Ovary (tissue), 7 donors: ENCODE measurements at regions not wholly inside any gene's neighbourhood (a gene's known extent, or its start where the extent isn't known, plus 50 kb on each side); places are given as distances from the start of the nearest gene placed in this dataset.

Experiments
- DNase-seq, 5 donors: peaks; one replicate each; pipeline ENCODE4 v3.0.0-alpha.2; 2019 to 2020
- H3K27ac ChIP-seq, 2 donors: fragments of 200-600 bp; one replicate each; pipeline versions ENCODE4 v1.5.1 to v1.8.0; 2019 to 2022
- H3K27me3 ChIP-seq: fragments of 200-600 bp; one replicate; pipeline ENCODE4 v1.8.0; 2022
- H3K36me3 ChIP-seq: fragments of 200-600 bp; sonication (generic); one replicate; pipeline ENCODE4 v1.5.1; 2019
- H3K4me1 ChIP-seq: one replicate; pipeline ENCODE4 v1.8.1; 2013; ENCODE audit warnings: mild to moderate bottlenecking, moderate library complexity; ENCODE audit not compliant: insufficient read depth
- H3K4me3 ChIP-seq: fragments of 200-600 bp; sonication (generic); one replicate; pipeline ENCODE4 v1.5.1; 2017
- H3K9me3 ChIP-seq, 2 donors: fragments of 200-600 bp in 1 of 2; sonication (generic) in 1 of 2; one replicate each; pipeline versions ENCODE4 v1.5.1 to v1.8.1; 2013 to 2019; ENCODE audit warnings: mild to moderate bottlenecking in 1 of 2, moderate library complexity in 1 of 2
- CTCF ChIP-seq, 3 donors: fragments of 450-650 bp in 2 of 3; fragments of 200-600 bp in 1 of 3; IDR thresholded peaks; one replicate each; pipeline versions ENCODE4 v1.5.1 to v1.8.0; 2016 to 2022; ENCODE audit warnings: antibody characterized with exemption in 3 of 3, mild to moderate bottlenecking in 1 of 3
- EP300 ChIP-seq: sonication (generic); formaldehyde crosslinking; IDR thresholded peaks from one replicate; pipeline ENCODE4 v1.6.1; 2017; ENCODE audit warnings: antibody characterized with exemption
- POLR2A ChIP-seq: fragments of 450-650 bp; IDR thresholded peaks from one replicate; pipeline ENCODE4 v1.6.1; 2017; ENCODE audit warnings: antibody characterized with exemption, mild to moderate bottlenecking, moderate library complexity
- WGBS, 3 donors: extraction: QIAGEN DNeasy Blood & Tissue Kit in 1 of 3; methylation state at CpG; one replicate each; pipeline versions ENCODE4 v1.1.5 to v1.1.7; 2013 to 2017; 5-methylcytosine and 5-hydroxymethylcytosine counted together
- intact Hi-C, 4 donors: fragments of 100-400 bp; cut with DNase I; formaldehyde crosslinking; loops; one replicate each; pipeline versions ENCODE4 v1.11.0 to v1.15.1; 2022 to 2023
- donor health status: DM: no; HTN: no; CAD: no; lungs with moderate emphysema.
- donor health status: DM: no; HTN: no; CAD: no.
- donor health status: Bipolar disorder and iron deficiency.
- donor health status: DM: no; HTN: no; CAD: no.
- donor health status: DM: yes; HTN: yes; CAD: no.

GRCh38 chr1:4045397-4046010 lies 145.4 kb upstream of the C1orf174 start:
- Histone ChIP-seq H3K4me3 (no peak overlapping the region), H3K9me3 (no peaks in the 10 kb centered on the region), H3K27ac (no peak overlapping the region), H3K4me1 (no peaks in the 10 kb centered on the region), H3K36me3 (no peaks in the 10 kb centered on the region), H3K27me3 (no peaks in the 10 kb centered on the region)
- intact Hi-C loops: no loop called here
- TF ChIP-seq CTCF (IDR thresholded peaks at IDR 0.05) (no peak), POLR2A (no peak)
- no peak for DNase-seq
- 72 to 79% (median 72%) methylated on average over 5 of the region's 5 CpGs for WGBS, 3 donors

- intact Hi-C loops: no loop called here
- Histone ChIP-seq H3K27me3 (no peaks in the 10 kb centered on the region), H3K9me3 (no peaks in the 10 kb centered on the region), H3K27ac (no peak overlapping the region), H3K4me3 (no peak overlapping the region), H3K4me1 (no peaks in the 10 kb centered on the region), H3K36me3 (no peaks in the 10 kb centered on the region)
- no peak for TF ChIP-seq POLR2A
- 38 to 61% (median 46%) methylated on average over 4 to 5 of the region's 5 CpGs for WGBS, 3 donors
- no peak for DNase-seq
These were observed 146.9 kb upstream of the C1orf174 start for GRCh38 chr1:4046836-4047461.

- TF ChIP-seq EP300 (no peak), POLR2A (no peak), CTCF (IDR thresholded peaks at IDR 0.05) (no peak)
- Histone ChIP-seq H3K27me3 (no peaks in the 10 kb centered on the region), H3K9me3 (no peaks in the 10 kb centered on the region), H3K4me1 (no peaks in the 10 kb centered on the region), H3K27ac (no peak overlapping the region), H3K36me3 (no peaks in the 10 kb centered on the region), H3K4me3 (no peak overlapping the region)
- DNase-seq: no peak
- WGBS, 3 donors: 63 to 76% (median 66%) methylated on average over 7 of the region's 7 CpGs
- intact Hi-C loops: no loop called here
These were observed 147.6 kb upstream of the C1orf174 start for GRCh38 chr1:4047666-4048065.

GRCh38 chr1:4048076-4048475 lies 148.0 kb upstream of the C1orf174 start:
- no peaks in the 10 kb centered on the region for H3K4me1 ChIP-seq
- H3K36me3 ChIP-seq: no peaks in the 10 kb centered on the region
- TF ChIP-seq POLR2A: no peak
- TF ChIP-seq EP300: no peak
- no peak for TF ChIP-seq CTCF (IDR thresholded peaks at IDR 0.05)
- no peak overlapping the region for H3K4me3 ChIP-seq
- no peak overlapping the region for H3K27ac ChIP-seq
- WGBS, 3 donors: 65 to 82% (median 68%) methylated on average over 14 of the region's 14 CpGs
- intact Hi-C loops: no loop called here
- H3K27me3 ChIP-seq: no peaks in the 10 kb centered on the region
- no peaks in the 10 kb centered on the region for H3K9me3 ChIP-seq
- DNase-seq: no peak

GRCh38 chr1:4048921-4049320 lies 148.8 kb upstream of the C1orf174 start:
- no peak overlapping the region for H3K27ac ChIP-seq
- H3K36me3 ChIP-seq: no peaks in the 10 kb centered on the region
- intact Hi-C loops: no loop called here
- no peak overlapping the region for H3K4me3 ChIP-seq
- no peaks in the 10 kb centered on the region for H3K27me3 ChIP-seq
- H3K9me3 ChIP-seq: no peaks in the 10 kb centered on the region
- no peak for TF ChIP-seq CTCF (IDR thresholded peaks at IDR 0.05)
- TF ChIP-seq EP300: no peak
- TF ChIP-seq POLR2A: no peak
- no peaks in the 10 kb centered on the region for H3K4me1 ChIP-seq
- DNase-seq: no peak
- WGBS, 3 donors: 29 to 37% (median 31%) methylated on average over 9 of the region's 9 CpGs
